HPDE6-E6E7 (cell line): ENCODE measurements at regions not wholly inside any gene's neighbourhood (a gene's known extent, or its start where the extent isn't known, plus 50 kb on each side); places are given as distances from the start of the nearest gene placed in this dataset.
"Not testable (repeated sequence)": the region's sequence is repeated elsewhere in the genome, so short reads cannot be mapped to it uniquely, and the experiment has no call there.

Experiments used
- DNase-seq: peaks from one replicate; pipeline ENCODE4 v3.0.0; 2011; ENCODE audit warnings: missing footprints; ENCODE audit errors: extremely low spot score

DNA sequence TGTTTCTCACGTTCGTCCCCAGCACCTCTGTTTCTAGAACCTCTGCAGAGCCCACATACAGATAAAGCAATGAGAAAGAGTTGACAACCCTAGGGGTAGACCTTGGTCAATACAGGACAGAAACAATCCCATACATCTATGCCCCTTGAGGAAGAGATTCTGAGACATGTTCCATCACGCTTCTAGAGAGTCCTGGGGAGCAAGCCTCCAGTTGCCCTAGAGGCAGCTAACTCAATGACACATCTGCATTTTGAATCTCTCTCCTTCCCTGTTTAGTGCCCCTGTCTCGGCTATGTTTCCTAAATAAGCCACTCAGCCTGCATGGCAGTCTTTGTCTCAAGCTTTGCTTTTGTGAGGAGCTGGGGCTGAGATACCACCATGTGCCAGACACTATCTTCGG, 435.3 kb downstream of the CD83 start:
- peak; percentile 8 for DNase-seq

DNA sequence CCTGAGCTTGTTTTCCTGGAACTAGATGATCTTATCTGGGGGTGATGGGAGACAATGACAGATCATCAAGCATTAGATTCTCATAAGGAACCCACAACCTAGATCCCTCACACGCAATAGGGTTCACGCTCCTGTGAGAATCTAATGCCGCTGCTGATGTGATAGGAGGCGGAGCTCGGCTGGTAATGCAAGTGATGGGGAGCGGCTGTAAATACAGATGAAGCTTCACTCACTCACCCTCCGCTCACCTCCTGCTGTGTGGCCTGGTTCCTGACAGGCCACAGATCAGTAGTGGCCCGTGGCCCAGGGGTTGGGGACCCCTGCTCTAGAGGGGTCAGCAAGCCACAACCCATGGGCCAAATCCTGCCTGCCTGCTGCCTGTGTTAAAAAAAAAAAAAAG, 435.9 kb downstream of the CD83 start:
- no peak for DNase-seq

DNA sequence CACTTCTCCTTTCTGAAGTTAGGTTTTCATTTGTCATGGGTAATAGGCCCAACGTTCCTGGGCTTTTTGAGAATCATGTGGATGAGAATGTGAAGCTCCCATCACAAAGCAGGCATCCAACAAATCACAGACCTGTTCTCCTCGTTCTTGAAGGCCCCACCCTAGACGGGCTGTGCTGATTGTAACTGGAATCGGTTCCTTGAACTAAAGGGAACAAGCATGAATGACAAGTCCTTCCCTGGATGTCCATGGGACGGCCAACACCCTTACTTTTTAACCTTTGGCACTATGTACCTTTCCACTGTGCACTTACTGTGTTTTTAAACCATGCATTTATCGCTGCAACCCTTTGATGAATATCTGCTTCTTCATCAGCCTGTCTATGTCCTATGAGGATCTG, 438.2 kb downstream of the CD83 start:
- DNase-seq = no peak

DNA sequence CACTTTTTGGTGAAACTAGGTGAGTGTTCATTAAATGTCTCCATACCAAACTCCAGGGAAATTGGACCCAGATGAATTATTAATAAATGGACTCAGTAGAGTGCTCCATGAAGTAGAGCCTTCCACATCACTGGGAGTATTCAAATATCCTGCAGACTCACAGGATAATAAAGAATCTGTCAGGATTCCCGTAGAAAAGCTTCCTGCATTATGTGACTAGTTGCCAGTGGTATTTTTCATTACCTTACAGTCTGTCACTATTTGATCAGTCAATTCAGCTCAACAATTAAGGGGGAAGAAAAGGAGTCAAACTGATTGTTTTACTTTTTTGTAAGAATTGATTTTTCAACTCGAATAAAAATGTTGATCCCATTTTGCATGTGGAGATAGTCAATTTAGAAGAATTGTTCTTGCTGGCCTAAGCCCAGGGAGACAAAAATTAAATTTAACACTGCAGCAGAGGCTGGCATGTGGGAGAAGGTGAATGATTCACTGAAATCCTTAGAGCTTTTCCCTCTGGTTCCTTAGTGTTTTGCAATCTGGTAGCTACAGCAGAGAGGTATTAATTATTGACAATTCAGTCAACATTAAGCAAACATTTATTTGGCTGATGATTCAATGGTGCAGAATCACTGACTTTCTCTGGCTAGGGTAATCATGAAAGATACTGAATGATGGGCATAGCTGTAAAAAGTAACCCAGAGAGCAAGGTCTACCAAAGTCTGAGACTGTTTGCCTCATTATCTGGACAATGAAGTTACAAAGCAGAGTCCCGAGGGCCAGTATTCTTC, 442.4 kb downstream of the CD83 start:
- DNase-seq = peak; percentile 4

DNA sequence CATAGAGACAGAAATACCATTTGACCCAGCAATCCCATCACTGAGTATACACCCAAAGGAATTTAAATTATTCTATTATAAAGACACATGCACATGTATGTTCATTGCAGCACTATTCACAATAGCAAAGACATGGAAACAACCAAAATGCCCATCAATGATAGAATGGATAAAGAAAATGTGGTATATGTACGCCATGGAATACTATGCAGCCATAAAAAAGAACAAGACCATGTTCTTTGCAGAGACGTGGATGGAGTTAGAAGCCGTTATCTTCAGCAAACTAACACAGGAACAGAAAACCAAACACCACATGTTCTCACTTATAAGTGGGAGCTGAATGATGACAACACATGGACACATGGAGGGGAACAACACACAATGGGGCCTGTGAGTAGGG, 444.0 kb downstream of the CD83 start:
- not testable (repeated sequence) for DNase-seq

DNA sequence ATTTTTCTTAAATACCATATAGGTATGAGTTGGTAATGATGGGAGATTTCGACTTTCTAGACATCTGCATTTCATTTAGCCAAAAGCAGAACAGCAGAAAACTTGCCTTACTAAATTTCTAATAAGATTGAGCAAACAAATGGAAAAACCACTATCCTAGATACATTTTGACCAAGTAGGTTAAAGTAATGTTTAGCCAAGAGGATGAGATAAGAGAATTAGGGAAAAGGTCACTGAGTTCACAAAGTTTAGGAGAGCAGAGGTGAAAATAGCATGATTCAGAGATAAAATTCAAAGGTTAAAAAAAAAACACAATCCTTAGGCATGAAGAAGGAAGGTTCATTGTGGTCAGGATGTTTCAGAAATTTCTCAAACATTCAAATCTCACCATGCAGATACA, 450.3 kb downstream of the CD83 start:
- DNase-seq = no peak

DNA sequence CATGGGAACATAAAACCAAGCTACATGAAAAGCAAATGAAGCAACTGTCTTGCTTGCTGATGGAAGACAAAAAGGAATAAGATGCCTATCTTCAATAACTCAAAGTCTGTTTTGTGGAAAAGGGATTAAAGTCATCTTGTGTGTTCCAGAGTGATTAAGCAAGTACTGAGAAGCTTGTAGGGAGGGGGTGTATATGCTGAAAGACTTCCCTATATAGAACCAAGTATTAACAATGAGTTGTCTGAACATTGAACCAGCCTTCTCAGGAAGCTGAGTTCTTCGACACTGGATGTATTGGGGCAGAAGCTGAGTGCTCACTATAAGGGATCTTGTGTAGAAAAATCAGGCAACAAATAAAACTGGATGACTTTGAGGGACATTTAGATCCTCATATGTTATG, 451.8 kb downstream of the CD83 start:
- no peak for DNase-seq

DNA sequence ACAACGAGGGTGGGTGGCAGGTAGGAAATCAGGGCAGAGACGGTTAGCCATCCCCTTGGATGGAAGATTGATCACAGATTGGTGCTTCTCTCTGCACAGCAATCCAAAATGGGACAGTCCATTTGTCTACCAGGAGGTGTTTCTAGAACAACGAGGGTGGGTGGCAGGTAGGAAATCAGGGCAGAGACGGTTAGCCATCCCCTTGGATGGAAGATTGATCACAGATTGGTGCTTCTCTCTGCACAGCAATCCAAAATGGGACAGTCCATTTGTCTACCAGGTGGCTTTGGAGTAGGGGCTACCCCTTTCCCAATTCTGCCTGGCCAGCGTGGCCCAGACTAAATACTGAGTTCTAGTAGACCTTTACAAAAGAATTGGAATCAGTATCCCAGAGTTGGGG, 452.3 kb downstream of the CD83 start:
- DNase-seq = not testable (repeated sequence)

DNA sequence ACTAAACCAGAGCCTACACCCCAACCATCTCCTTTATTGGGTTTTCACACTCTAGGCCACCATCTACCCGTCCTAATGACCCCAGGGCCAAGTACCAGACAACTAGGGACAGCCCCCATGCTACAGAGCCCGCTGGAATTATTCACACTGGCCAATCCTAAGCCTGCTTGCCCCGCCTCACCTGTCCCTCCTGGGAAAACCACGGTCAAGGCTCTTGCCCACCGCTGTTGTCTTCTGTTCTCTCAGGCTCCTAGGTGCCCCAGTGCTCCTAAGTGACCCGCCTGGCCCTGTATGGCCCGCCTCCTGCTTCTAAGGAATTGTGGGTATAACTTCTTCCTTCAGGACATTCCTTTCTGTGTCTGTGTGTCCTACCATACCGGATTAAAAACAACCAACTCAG, 453.4 kb downstream of the CD83 start:
- no peak for DNase-seq

DNA sequence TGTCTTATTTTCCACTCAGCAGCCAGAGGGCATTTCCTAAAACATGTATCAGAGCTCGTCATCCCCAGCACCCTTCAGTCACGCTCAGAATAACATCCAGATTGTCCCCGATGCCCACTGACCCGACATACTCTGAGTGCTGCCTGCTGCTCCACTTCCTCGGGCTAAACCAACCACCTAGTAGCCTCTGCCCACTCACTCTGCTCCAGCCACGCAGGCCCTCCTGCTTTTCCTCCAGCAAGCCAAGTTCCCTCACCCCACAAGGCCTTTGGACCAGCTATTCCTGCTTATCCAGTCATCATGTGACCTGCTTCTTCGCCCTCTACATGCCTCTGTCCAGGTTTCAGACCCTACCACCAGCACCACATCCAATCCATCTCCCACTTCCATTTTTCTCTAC, 454.2 kb downstream of the CD83 start:
- DNase-seq = no peak

DNA sequence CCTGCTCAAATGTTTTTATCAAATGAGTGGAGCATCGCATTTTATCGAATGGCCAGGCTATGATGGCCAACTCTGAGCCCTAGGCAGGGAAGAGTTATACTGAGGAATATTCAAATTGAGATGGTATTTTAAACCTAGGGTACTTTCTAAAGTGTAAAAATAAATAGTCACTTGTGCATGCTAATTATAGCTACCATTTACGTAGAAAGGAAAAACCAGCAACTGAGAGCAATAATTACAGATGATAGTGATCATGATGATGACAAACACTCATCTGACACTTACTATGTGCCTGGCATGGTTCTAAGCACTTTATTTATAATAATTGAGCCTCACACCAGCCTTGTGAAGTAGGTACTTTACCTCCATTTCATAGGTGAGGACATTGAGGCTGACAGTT, 455.7 kb downstream of the CD83 start:
- no peak for DNase-seq

DNA sequence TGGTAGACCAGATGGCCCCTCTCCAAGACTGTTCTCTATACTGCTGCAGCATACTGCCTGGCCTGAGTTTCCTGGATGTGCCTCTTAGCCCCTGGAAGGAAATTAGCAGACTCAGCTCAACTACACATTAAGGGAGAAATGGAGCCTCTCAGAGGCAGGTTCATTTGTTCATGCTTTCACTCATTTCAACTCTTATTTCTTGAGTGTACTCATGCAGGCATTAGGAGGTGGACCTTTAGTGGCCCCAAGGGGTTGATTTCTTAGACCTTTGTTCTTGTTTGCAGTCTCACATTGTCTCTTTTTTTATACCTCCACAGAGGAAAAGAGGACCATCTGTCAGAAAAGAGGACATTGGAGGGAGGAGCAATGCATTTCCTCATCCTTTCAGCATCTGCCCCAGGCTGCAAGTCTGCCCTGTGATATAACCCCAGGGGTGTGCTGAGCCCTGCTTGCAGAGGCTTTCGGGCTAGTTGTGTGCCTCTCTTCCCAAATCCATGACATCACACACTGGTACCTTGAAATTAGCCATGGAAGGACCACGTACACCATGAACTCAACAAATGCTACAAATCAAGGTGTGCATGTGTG, 456.2 kb downstream of the CD83 start:
- no peak for DNase-seq

DNA sequence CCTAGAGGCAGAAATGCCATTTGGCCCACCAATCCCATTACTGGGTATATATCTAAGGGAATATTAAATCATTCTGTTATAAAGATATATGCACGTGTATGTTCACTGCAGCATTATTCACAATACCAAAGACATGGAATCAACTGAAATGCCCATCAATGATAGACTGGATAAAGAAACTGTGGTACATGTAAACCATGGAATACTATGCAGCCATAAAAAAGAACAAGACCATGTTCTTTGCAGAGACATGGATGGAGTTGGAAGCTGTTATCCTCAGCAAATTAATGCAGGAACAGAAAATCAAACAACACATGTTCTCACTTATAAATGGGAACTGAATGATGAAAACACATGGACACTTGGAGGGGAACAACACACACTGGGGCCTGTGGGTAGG, 458.4 kb downstream of the CD83 start:
- no peak for DNase-seq

DNA sequence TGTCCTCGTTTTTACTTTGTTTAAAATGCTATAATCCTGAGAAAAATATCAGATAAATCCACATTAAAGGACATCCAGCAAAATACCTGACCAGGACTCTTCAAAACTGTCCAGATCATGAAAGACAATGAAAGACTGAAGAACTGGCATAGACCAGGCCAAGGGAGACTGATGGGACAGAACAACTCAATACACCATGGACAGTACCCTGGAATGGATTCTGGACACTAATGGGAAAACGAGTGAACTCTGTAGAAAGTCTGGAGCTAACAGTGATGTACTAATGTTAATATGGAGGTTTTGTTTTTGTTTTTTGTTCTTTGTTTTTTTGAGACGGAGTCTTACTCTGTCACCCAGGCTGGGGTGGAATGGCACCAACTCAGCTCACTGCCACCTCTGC, 461.4 kb downstream of the CD83 start:
- DNase-seq = no peak

DNA sequence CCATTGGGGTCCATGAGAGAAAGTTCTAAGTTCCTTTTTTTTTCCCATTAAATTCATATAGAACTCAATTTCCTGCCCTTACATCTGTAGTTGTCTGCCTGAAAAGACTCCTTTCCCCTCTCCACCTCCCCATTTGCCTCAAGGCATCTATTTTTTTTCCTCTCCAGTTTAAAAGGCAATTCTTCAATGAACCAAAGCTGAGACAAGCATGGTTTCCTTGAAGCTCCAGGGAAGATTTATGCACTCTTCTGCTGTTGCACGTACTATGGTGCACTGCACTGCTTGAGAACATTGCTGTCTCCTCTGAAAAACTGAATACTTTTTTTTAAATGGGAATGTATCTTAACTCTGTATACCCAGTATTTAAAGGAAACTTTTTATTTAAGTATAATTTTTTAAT, 465.2 kb downstream of the CD83 start:
- DNase-seq = no peak

DNA sequence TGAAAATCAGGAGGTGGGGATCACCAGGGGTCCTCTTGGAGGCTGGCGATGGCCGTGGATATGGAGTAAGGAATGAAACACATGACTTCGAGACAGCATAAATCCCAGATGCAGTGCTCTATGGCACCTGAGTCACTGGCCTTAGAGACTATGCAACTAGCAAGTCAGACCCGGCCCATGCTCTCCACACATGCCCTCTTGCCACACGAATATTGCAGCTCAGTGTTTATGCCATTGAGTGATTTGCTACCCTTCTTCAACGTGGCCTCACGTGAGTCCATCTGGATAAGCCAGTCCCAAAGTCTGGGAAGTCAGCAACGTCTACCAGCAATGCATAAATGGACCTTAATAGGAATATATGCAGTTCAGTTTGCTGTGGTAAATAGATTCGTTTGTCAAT, 466.3 kb downstream of the CD83 start:
- DNase-seq = no peak

DNA sequence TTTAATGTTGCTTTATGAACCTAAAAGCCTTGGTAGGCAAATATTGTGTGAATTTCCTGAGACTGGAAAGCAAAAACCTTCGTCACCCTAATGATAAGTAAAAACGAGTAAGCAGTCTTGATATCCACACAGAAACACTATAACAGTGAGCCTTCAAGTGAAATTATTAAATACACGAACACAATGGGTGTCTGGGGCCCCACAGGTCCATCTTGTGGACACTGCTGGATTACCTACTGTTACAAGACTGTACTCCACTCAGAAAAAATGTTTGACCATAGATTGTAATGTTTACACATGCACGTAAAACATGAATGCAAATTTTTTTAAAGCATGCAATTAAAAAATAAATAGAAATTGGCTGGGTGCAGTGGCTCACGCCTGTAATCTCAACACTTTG, 466.9 kb downstream of the CD83 start:
- DNase-seq = no peak

DNA sequence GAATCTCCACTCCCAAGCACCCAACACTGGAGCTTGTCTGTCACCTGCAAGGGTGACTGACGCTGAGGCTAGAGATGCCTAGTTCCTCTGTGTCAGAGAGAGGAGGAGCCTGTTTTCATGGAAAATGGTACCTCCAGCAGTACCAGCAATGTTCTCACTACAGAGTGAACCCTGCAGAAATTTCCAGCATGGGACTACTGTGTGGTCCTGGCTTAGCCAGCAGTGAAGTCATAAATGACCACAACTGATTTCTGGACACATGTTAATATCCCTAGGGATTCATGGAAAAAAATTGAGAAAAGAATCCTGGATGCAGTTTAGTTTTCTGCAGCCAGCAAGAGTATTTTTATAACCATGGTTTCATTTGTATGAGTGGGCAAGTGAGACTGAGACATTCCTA, 468.1 kb downstream of the CD83 start:
- DNase-seq = no peak

DNA sequence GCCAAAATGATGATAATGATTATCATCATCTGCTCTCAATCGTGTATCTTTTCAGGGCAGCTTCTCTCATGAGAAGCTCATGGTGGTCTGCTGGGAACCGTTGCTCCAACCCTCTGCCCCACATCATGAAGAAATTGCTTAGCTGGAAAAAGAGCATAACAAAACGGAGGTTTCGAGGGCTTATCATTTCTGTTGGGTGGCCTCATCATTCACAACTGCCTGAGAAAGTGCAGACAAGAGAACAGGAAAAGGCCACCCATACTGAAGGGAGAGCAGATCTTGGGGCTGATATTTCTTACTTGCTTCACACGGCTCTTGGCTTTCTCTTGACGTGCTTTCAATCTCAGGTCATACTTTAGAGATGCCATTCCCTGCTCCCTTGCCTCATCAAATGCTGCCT, 471.6 kb downstream of the CD83 start:
- DNase-seq = no peak

DNA sequence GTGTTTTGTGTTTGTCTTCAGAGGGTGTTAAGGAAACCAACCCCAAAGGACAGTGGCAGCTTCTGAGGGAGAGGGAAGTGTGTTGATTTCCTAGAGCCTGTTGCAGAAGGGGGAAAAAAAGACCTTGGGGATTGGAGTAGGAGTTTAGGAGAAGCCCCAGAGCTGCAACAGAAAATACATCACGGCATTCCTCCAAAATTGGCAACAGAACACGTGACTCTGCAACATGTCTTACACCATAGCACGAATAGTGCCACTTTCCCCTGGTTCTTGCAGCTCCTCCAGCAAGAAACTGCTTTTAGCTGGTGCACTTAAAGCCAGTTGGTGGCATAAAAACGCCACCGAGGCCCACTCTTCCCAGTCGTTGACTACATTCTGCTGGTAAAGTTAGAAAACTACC, 473.0 kb downstream of the CD83 start:
- no peak for DNase-seq

DNA sequence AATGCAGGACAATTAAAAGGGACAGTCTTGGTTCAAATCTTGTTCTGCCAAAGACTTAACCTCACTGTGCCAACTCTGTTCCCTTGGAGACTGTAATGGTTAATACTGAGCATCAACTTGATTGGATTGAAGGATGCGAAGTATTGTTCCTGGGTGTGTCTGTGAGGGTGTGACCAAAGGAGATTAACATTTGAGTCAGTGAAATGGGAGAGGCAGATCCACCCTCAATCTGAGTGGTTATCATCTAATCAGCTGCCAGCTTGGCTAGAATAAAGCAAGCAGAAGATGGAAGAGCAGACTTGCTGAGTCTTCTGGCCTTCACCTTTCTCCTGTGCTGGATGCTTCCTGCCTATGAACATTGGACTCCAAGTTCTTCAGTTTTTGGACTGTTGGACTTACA, 474.4 kb downstream of the CD83 start:
- DNase-seq = no peak

DNA sequence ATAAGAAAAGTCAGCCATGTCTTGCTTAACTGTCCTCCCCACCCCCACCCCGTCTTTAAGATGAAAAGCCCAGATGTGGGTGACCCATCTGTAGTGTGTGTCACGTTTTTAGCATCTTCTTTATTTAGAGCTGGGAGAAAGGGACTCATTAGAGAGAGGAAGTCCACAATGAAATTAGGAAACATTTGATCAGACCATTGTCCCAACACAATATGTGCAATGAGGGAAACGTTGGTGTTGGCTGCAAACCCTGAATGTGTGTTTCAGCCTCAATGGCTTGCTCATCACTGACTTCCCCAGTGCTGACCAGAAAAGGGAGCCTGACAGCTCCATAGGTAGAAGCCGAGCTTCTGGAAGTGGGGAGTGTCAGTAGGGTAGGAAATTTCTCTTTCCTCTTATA, 475.7 kb downstream of the CD83 start:
- DNase-seq = no peak

DNA sequence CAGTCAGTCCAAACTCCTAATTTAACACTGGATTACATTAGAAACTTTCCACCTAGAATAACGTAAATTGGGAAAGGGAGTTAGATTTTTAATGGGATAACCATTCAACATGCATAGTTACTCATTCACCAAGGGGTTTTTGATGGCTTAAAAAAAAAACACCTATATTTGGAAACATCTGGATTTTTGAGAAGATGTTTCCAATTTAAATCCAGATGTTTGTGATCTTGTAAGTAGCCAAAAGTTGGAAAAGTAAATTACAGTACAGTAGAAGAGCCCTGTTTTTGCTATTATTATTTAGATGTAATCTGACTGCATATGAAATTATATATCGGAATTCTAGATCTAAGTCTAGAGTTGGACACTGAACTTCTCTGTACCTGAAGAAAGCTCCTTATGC, 478.2 kb downstream of the CD83 start:
- DNase-seq = no peak

DNA sequence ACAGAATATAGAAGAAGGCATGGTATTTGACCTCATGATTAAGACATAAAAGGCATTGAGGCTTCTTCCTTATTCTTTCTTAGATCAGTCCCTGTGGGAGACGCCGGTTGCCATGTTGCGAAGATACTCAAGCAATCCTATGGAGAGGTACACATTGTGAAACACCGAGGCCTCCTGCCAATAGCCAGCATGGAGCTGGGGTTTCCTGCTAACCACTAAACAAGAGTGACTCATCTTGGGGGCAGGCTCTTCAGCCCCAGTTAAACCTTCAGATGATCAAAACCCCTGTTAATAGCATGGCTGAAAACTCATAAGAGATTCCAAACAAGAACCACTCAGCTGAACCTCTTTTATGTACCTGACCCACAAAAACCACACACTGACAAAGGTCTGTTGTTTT, 478.8 kb downstream of the CD83 start:
- DNase-seq = no peak
